AG04450 (cell line): ENCODE measurements at regions not wholly inside any gene's neighbourhood (a gene's known extent, or its start where the extent isn't known, plus 50 kb on each side); places are given as distances from the start of the nearest gene placed in this dataset.

Experiments
- CTCF ChIA-PET: fragments of 300-600, 350-600 bp; formaldehyde crosslinking; extraction: SDS; loops from one replicate; lab custom pipeline; 2022; ENCODE audit warnings: antibody characterized with exemption, inconsistent platforms; lab: Charles Lee
- POLR2A ChIA-PET: fragments of 350-600 bp; formaldehyde crosslinking; extraction: SDS; loops from one replicate; lab custom pipeline; 2021; ENCODE audit warnings: antibody characterized with exemption, inconsistent platforms; lab: Yijun Ruan, JAX
- DNase-seq: peaks from one replicate; pipeline ENCODE4 v3.0.0-alpha.2; 2011; ENCODE audit warnings: low read depth, low spot score
- H3K27ac ChIP-seq: one replicate; pipeline ENCODE4 v1.5.1; 2012; ENCODE audit warnings: low read depth, low read length, control low read depth
- H3K27me3 ChIP-seq: one replicate; pipeline ENCODE4 v1.6.0; 2012; ENCODE audit warnings: low read length; ENCODE audit not compliant: control insufficient read depth, insufficient read depth
- H3K4me3 ChIP-seq: 2 replicates; pipeline ENCODE4 v1.5.1; 2011; ENCODE audit warnings: mild to moderate bottlenecking, low read depth, low read length, control low read depth
- H3K9me3 ChIP-seq: 2 replicates; pipeline ENCODE4 v1.5.1; 2012; ENCODE audit warnings: low read length; ENCODE audit not compliant: control insufficient read depth, insufficient read depth
- TF ChIP-seq, protein P1 (sequence below): IDR thresholded peaks from 2 replicates; pipeline ENCODE4 v1.5.1; 2011; ENCODE audit warnings: low read depth, low read length, control low read depth, inconsistent platforms

DNA sequence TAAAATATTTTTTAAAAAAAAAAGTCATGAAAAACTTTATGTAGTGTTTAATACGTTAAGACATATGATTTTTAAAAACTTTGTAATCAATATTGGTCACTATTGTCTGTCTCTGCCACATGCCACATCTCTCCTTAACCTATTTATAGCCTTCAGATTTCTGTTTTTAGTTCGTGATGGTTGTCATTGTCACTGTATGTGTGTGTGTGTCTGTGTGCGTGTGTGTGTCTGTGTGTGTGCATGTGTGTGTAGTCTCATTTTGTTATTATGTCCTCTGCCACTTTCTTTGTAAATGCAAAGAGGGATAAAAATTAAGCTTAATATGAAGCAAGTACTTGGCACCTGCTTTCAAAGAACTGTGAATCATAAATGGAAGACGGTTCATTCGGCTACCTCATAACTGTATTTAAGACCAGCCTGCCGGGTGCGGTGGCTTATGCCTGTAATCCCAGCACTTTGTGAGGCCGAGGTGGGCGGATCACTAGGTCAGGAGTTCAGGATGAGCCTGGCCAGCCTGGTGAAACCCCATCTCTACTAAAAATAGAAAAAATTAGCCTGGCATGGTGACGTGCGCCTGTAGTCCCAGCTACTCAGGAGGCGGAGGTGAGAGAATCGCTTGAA, 354.0 kb downstream of the ARL4A start:
- CTCF ChIA-PET: no interaction called here
- Histone ChIP-seq H3K9me3 (no peaks in the 10 kb centered on the region), H3K27ac (no peak overlapping the region), H3K27me3 (no peaks in the 10 kb centered on the region), H3K4me3 (no peak overlapping the region)
- POLR2A ChIA-PET: no interaction called here
- DNase-seq: no peak
- TF ChIP-seq, protein P1, sequence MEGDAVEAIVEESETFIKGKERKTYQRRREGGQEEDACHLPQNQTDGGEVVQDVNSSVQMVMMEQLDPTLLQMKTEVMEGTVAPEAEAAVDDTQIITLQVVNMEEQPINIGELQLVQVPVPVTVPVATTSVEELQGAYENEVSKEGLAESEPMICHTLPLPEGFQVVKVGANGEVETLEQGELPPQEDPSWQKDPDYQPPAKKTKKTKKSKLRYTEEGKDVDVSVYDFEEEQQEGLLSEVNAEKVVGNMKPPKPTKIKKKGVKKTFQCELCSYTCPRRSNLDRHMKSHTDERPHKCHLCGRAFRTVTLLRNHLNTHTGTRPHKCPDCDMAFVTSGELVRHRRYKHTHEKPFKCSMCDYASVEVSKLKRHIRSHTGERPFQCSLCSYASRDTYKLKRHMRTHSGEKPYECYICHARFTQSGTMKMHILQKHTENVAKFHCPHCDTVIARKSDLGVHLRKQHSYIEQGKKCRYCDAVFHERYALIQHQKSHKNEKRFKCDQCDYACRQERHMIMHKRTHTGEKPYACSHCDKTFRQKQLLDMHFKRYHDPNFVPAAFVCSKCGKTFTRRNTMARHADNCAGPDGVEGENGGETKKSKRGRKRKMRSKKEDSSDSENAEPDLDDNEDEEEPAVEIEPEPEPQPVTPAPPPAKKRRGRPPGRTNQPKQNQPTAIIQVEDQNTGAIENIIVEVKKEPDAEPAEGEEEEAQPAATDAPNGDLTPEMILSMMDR: no peak

DNA sequence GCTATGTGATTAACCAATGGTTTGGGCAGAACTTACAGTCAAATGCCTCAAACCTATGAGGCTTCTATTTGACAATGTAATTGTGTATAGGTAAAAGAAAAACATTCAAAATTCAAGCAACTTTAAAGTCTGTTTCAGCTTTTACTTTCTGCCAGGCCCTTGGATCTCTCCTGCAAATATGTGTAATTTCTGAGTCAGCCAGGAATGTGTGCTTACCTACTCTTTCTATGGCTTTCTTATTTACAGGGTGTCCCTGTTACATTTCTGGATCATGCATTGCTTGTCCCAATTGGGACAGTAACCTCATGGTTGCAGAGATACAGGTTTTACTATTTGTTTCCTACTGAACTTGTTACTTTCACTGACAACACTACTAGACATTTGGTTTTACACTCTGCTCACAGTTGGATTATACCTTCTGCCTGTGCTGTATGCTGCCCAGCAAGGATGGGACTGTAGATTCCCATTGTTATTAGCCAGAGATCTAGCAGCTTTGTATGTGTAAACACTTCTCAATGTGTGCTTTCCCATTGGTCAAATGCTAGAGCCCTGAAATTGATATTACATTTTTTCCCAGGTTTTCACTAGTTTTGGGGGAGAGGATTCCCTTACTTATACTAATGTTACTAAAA, 355.3 kb downstream of the ARL4A start:
- POLR2A ChIA-PET: no interaction called here
- no peak for DNase-seq
- CTCF ChIA-PET: interaction anchor here (0.6 kb wide), 1 partner anchor 11 kb away, joined by 3 read pairs; no protein-coding TSS in a partner anchor
- no peak overlapping the region for H3K27ac ChIP-seq
- no peaks in the 10 kb centered on the region for H3K9me3 ChIP-seq
- H3K27me3 ChIP-seq: no peaks in the 10 kb centered on the region
- TF ChIP-seq, protein P1: no peak
- no peak overlapping the region for H3K4me3 ChIP-seq

DNA sequence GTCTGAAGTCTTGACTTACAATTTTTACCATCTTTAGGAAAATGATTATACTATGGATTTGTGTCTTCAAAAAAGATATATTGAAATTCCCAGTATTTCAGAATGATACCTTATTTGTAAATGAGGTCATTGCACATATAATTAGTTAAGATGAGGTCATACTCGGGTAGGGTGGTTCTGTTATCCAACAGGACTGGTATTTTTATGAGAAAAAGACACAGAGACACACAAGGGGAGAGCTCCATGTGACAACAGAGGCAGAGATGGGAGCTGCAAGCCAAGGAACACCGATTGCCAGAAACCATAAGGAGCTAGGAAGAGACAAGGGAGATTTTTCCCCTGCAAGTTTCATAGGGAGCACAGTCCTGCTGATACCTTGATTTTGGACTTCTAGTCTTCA, 356.9 kb downstream of the ARL4A start:
- H3K4me3 ChIP-seq: no peak overlapping the region

GRCh38 chr7:13047061-13047460, 359.6 kb downstream of the ARL4A start:
- no peak for DNase-seq
- Histone ChIP-seq H3K27me3 (no peaks in the 10 kb centered on the region), H3K4me3 (no peak overlapping the region), H3K27ac (no peak overlapping the region), H3K9me3 (no peaks in the 10 kb centered on the region)
- CTCF ChIA-PET: interaction anchor here (1.6 kb wide), 1 partner anchor 360 kb away, joined by 7 read pairs; the partner anchor contains the start of gene ARL4A
- TF ChIP-seq, protein P1: no peak
- POLR2A ChIA-PET: no interaction called here

More for the DNA sequence above, 356.9 kb downstream of the ARL4A start:
- Histone ChIP-seq H3K9me3 (no peaks in the 10 kb centered on the region), H3K27me3 (no peaks in the 10 kb centered on the region), H3K27ac (no peak overlapping the region)
- no peak for DNase-seq
- TF ChIP-seq, protein P1: no peak
- POLR2A ChIA-PET: no interaction called here
- CTCF ChIA-PET: no interaction called here

DNA sequence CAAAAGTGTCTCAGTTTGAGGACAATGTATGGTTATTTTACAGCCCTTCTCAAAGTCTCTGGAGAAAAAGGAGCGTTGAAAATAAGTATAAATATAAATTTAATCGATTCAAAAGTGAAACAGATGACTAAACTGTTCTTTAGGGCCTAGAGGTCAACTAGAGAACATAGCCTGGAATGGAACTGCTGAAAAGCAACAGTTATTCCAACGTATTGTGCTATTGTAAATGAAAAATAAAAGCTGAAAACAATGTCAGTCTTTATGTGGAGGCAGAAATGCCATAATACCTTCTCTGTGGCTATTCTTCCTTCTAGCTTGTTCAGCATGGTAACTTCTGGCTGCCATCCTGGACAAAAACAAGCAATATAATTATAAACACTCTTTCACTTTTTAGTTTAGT, 362.5 kb downstream of the ARL4A start:
- peak overlapping the region; percentile 2 for H3K27ac ChIP-seq
- ChIA-PET CTCF (interaction anchor here (0.6 to 0.9 kb wide), 2 partner anchors 67 to 143 kb away, joined by 3 to 8 read pairs; no protein-coding TSS in a partner anchor), POLR2A (interaction anchor here (1.0 to 1.5 kb wide), 2 partner anchors 12 to 363 kb away, joined by 4 to 6 read pairs; partner anchors contain the start of gene ARL4A)
- H3K27me3 ChIP-seq: no peaks in the 10 kb centered on the region
- no peak overlapping the region for H3K4me3 ChIP-seq
- TF ChIP-seq, protein P1: no peak
- H3K9me3 ChIP-seq: no peaks in the 10 kb centered on the region; the same call in 1 of the 2 replicates
- no peak for DNase-seq
